ENCODE measurements at regions not wholly inside any gene's neighbourhood (a gene's known extent, or its start where the extent isn't known, plus 50 kb on each side); places are given as distances from the start of the nearest gene placed in this dataset.

DNA sequence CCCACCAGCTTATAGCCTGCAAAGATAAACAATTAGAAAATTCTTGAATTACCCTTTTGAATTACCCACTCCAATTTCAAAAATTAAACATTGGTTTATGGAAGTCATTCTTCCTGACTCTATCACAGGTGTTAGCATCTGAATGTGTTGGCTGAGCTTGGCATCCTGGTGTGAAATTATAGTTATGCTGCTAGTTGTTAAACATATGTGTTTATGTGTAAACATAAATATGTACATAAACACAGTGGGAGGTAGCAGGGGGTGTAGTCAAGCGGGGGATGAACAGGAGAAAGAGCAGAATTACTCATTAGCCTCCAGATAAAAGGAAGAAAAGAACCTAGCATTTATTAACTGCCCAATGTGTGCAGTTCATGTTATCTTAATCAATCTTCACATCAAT, 530.2 kb downstream of the MCTP2 start:
- no peak for DNase-seq (ENCODE audit: low spot score)

DNA sequence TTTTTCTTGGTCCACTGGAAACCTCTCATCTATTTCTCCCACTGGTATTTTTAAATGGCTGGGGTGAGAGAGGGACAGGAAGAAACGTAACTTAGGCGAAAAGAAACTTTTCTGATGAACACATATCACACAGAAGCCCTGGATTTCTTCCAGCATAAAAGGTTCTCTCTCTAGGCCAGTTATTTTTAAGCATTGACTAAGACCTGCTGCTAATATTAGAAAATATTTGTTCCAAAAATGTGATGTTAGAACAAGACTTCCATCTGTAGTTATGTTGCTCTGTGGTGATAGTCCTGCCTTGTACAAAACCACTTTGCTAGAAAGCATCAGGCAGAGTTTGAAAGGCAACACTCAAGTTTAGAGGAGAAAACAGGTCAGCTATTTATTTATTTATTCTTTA, 537.7 kb downstream of the MCTP2 start:
- no peak for DNase-seq (ENCODE audit: low spot score)

DNA sequence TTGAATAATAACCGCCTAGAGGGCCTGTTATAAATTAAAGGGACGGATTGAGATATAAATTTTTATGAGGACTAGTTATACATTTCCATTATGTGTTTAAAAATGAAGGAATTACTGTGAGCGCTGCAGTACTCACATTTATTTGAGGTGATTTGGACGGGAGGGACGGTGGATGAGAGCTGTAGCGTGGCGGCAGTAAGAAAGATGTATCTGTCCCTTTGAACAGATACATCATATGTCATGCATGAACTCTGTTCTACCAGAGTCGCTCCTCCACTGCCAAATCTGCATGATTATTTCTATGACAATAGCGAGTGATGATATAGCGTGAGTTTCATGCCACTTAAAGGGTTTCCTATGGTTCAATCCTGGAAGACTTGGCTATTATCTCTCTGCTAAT, 538.8 kb downstream of the MCTP2 start:
- DNase-seq (ENCODE audit: low spot score) = no peak

DNA sequence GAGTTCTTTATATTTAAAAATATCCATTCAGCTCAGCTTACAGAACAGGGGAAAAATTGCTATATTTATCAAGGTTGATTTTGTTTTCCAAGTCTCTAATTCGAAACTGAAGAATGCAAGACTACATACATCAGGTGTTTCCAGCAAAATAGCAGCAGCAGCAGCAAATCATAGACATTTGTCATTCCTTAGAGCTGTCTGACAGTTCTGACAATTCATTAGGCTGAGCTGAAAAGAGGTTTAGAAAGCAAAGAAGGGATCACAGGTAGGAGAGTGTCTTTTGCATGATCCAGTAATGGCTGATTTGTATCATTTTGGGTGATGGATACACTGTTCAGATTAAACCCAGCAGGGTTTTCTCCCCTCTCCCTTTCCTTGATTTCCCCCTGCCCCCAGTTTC, 545.7 kb downstream of the MCTP2 start:
- no peak for DNase-seq (ENCODE audit: low spot score)

DNA sequence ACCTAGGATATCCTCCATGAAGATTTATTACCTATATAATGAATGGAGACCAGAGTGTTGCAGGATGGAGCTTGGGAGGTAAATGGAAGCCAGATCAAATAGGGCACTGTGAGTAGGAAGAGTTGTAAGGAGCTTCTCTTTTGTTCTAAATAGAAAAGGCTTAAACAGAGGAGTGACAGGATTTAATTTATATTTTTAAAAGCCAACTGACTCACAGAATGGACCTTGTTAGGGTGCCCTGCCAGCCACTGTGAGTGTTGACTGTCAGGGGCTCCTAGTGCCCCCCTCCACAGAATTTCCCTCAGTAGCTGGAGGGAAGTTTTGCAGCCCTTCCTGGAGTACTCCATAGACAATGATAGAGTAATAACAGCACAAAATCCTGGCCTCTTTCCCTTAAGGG, 547.5 kb downstream of the MCTP2 start:
- no peak for DNase-seq (ENCODE audit: low spot score)

DNA sequence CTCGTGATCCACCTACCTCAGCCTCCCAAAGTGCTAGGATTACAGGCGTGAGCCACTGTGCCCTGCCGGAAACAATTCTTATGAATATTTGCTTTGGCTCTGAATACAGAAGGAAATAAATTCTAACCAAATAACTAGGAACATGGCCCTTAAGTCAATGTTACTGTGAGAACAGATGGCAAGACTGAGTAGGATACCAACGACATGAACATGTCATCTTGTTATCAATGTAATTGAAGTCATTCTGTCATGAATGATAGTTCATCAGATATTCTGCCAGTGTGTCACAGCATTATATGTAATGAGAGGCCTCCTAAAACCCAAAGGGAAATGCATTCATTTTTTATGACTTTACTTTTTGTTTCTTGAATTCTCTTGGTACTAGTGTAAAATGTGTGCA, 548.8 kb downstream of the MCTP2 start:
- no peak for DNase-seq (ENCODE audit: low spot score)

DNA sequence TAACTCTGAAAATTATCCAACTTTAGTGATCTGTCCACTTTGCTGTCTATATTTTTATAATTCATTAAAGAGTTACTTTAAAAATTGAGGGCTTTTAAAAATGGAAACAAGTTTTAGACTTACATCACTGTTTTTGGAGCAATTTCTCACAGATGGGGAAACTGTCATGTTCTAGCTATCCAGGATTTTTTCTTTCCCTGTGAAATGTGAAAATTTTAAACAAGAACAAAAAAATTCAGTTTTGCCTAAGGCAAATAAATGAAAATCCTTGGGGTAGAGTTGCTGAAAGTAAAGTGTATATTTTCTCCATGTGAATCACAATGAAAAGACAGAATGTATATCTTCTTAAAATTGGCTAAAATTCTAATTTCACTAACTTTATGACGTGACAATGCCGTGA, 553.7 kb downstream of the MCTP2 start:
- no peak for DNase-seq (ENCODE audit: low spot score)

DNA sequence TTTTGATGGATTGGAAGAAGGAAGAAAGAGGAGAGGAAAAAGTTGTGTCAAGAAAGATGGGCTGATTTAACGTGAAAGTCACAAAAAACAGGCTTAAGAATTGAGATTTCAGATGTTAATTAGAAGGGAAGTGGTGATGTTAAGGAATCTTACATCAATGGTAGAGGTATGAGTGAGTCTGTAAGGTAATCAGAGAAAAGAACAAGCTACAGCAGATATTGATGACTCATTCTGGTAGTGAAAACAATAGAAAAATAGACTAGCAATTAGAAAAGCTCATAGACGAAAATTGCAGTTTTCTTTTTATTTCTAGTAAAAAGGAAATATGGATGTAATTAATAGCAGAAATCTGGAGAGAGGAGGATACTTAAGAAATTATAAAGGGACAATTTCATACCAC, 559.6 kb downstream of the MCTP2 start:
- no peak for DNase-seq (ENCODE audit: low spot score)

GRCh38 chr15:94791510-94791909, 560.1 kb downstream of the MCTP2 start:
- DNase-seq (ENCODE audit: low spot score) = no peak

DNA sequence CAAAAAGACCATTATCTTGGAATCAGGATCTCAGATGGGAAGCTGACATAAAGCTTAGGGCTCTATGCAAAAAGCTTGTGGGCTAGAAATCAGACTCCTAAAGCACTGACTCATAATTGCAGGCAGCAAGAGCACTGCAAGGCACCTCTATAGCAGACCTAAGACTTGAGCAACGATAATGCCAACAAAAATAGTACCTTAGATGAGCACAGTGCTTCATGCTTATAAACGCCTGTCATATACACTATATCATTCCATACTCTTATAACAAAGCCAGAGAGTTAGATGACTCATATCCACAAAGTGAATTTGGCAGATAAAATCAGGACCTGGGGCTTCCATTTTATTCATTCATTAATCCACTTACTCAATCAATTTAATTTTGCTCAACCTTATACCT, 560.8 kb downstream of the MCTP2 start:
- no peak for DNase-seq (ENCODE audit: low spot score)

DNA sequence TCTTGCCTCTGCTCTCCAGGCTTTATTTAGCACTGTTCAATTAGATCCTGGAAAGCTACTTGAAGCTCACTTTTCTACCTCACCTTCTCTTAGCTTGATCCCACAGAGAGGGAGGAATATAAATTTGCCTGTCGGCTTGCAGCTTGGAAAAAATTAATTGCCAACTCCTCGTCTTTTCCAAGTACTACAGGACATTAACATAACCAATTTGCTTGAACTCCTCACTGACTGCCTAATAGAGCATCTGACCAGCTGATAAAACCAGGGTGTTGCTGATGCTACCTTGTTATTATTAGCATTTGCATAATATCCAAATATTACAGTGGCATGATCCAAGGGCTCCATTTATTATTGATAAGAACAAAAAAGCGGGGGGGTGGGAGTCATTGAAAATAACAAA, 561.8 kb downstream of the MCTP2 start:
- DNase-seq (ENCODE audit: low spot score) = no peak

GRCh38 chr15:94793641-94794040, 562.3 kb downstream of the MCTP2 start:
- no peak for DNase-seq (ENCODE audit: low spot score)

DNA sequence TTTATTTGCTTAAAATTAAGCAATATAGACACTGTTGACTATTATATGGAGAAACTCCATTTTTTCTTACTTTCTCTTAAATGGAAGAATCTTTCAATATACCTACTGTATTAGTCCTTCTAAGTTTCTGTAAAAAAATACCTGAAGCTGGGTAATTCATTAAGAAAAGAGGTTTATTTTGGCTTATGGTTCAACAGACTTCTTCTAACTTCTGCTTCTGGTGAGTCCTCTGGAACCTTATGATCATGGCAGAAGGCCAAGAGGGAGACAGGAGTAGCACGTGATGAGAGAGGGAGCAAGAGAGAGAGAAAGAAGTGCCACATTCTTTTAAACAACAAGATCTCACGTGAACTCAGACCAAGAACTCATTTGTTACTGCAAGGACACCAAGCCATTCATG, 573.3 kb downstream of the MCTP2 start:
- no peak for DNase-seq (ENCODE audit: low spot score)

DNA sequence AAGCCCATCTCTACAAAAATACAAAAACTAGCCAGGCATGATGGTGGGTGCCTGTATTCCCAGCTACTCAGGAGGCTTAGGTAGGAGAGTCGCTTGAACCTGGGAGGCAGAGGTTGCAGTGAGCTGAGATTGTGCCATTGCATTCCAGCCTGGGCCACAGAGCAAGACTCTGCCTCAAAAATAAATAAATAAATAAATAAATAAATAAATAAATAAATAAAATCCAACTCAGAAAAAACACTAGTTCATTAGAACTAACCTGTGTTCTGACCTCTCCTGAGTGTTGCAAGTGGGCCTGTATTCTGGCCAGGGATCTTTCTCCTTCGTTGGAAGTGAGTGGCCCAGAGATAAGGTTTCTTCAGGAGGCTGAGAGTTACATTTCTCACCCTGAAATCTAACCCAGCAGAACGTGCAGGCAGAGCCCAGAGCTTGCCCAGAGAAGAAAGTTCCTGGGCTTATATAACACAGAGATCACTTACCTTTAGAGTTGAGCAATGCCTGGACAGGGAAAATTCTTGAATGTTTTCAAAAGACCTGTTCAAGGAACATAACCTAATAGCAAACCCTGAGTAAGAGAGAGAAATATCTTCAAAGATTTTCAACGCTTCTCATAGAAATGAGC, 583.9 kb downstream of the MCTP2 start:
- DNase-seq (ENCODE audit: low spot score) = no peak

GRCh38 chr15:94815914-94816313, 584.6 kb downstream of the MCTP2 start:
- no peak for DNase-seq (ENCODE audit: low spot score)

DNA sequence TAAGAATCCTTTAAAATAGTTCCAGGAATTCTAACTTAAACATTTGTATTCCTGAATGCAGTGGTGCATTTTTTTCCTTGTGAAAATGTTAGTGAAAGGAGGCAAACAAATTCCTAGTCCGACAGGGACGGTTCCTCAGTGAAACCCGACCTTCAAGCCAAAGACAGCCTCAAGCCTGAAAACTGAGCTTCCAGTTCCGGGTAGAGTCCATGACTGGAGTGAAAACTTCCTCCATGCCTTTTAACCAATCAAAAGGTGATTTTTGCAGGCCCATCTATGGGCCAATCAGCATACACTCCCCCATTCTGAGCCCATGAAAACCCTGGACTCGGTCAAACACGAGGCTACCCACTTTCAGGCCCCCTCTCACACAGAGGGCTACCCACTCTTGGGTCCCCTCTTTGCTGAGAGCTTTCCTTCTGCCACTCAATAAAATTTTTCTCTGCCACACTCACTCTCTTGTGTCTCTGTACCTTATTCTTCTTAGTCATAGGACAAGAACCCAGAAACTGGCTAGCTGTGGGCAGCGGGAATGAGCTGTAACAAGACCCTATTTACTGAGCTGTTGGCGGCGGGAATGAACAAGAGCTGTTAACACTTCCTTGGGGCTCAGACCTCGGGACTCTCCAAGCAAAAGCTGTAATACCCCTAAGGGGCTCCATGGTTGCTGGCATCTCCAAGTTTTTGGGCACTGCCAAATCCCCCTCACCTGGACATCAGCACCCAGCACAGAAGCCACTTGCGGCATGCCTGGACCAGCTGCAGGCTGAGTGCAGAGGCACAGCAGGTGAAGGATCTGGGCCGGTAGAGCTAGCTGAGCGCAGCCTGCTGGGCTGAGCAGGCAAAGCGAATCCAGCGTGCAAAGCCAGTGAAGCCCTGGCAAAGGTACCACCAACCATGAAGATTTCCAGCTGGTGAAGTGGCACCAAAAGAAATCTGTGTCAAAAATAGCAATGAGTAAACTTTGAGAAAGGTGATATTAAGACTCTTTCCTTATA, 598.8 kb downstream of the MCTP2 start:
- DNase-seq (ENCODE audit: low spot score) = no peak

- DNase-seq (ENCODE audit: low spot score) = no peak
Measured at GRCh38 chr15:94834000-94834399, 602.6 kb downstream of the MCTP2 start.

DNA sequence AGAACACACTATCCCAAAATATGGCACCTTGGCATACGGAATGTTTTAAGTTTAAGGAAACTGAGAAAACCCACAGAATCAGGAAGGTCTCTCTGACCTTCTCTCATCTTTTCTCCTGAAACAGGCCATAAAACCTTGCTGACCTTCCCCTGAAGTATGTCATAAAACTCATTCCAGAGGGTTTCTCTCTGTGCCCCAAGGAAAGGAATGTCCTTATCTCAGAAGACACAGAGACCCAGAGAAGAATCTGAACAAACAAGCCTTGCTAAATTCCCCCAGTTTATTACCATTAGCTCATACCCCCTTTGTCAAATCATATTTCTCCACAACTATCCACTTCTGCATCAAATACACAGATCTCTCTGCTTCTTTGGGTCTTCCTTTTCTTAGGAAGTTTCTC, 603.1 kb downstream of the MCTP2 start:
- DNase-seq (ENCODE audit: low spot score) = no peak

DNA sequence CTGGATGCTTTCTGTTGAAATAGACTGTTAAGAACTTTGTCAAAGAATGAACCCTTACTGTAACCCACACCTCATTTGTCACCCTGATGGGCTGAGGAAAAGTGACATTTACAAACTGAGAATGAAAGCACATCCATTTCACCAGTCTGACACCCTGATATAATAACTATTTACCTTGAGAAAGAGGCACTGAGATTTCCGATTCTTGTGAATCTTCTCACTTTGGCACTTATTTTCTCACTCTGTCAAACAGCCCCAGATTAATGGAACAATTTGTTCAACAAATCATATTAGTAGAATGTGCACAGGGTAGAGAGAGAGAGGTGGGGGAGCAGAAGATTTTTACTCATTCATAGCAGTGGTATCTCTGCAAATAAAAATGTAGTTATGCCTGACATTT, 606.9 kb downstream of the MCTP2 start:
- no peak for DNase-seq (ENCODE audit: low spot score)

DNA sequence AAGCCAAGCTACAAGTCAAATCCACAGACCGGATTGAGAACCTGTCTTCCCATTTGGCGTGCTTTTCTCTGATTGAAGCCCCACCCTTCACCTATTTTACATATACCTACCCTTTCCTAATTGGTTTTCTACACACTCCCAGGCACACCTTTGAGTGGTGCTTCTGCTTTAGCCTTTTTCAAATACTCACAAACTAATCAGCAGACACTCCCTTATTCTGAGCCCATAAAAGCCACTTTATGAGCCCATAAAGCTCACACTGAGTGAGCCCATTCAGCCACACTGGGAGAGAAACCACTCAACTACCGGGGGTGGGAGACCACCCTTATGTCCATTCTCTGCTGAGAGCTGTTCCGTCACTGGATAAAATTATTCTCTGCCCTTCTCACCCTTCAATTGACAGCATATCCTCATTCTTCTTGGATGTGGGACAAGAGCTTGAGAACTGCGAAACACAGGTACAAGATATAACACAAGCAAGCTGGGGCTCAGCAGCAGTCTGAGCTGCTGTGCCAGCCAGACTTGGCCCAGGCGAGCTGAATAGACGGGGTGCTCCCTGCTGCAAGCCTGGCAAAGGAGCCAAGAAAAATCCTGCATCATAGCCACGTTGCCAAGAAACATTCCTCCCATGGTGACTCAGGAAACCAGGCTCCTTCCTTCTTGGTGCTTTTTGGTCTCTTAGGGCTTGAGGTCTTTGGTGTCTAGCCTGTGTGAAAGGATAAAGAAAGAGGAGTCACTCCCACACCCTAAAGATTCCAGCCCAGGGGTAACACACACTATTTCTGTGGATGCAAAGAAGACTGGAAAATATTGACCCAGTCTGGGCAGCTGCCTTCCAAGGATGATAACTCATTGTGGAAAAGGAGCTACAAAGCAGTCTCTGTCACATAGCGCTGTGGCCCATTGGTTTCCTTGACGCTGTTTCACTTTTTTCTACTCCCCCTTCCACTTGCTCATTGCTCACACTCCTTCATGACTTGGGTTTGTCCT, 609.7 kb downstream of the MCTP2 start:
- no peak for DNase-seq (ENCODE audit: low spot score)

DNA sequence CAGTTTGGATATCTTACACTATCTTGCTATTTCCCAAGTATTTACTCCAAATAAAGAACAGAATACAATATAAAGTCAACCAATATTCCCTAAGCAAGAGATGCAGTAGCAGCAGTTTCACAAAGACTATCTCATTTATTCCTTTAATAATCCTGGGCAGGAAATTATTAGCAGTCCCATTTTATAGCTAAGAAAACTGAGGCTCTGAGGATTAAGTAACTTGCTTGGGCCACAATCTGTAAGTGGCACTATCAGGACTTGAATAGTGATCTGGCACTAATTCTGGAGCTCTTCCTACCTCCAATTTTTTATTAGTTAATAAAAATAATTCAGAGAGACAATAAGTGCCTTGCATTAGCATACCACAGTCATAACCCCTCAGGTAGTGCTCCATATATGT, 611.7 kb downstream of the MCTP2 start:
- no peak for DNase-seq (ENCODE audit: low spot score)

DNA sequence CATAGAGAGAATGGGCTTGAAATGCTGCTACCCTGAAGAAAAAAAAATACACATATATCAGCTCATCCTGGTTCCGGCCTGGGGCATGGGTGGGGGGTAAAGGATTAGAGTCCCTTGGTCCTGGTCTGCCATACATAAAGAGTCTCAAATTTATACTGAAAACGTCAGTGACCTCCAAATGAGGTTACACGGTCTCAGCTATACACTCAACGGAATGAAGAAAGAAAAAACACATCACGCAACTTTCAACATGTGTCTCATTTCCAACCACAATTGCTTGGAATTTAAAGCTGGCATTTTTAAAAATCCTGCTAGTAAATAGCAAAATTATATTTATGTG, 612.8 kb downstream of the MCTP2 start:
- DNase-seq (ENCODE audit: low spot score) = no peak
